GM12878 (cell line): ENCODE measurements at regions not wholly inside any gene's neighbourhood (a gene's known extent, or its start where the extent isn't known, plus 50 kb on each side); places are given as distances from the start of the nearest gene placed in this dataset.

Source experiments
- ATAC-seq: fragments of 200-7000 bp; cut with Tn5 transposase; 3 replicates; pipeline ENCODE4 v1.9.1; 2020; ENCODE audit warnings: mild to moderate bottlenecking, moderate library complexity
- BruUV-seq: library from RNA; stranded (reverse); fragments of 400-500 nt; replicated peaks from 2 replicates; lab custom pipeline; 2021; lab: Mats Ljungman, UMichigan
- CTCF ChIA-PET: fragments of 300-600 bp; sonication (Branson Sonifier 250); formaldehyde crosslinking; extraction: SDS; loops from one replicate; lab custom pipeline; 2021; ENCODE audit warnings: inconsistent platforms; lab: Yijun Ruan, JAX
- POLR2A ChIA-PET: fragments of 350-600 bp; formaldehyde crosslinking; extraction: SDS; loops from one replicate; lab custom pipeline; 2021; ENCODE audit warnings: inconsistent platforms; lab: Charles Lee
- RAD21 ChIA-PET: fragments of 300-600 bp; sonication (Branson Sonifier 250); formaldehyde crosslinking; loops from one replicate; lab custom pipeline; 2023; ENCODE audit warnings: antibody characterized with exemption; ENCODE audit not compliant: unreplicated experiment; lab: Charles Lee
- SMC1A ChIA-PET: fragments of 300-600 bp; sonication (Branson Sonifier 250); formaldehyde crosslinking; loops from one replicate; lab custom pipeline; 2023; ENCODE audit not compliant: unreplicated experiment, uncharacterized antibody; lab: Charles Lee
- DNase-seq: peaks from one replicate; pipeline ENCODE4 v3.0.0-alpha.2; 2011; ENCODE audit warnings: low read depth, low spot score
- FAIRE-seq: peaks from 3 replicates; lab custom pipeline; 2011; peaks lifted over from hg19 to GRCh38; lab: Jason Lieb, UNC
- H2AFZ ChIP-seq: 2 replicates; pipeline ENCODE4 v1.6.0; 2011; ENCODE audit warnings: low read depth, low read length, control low read depth; ENCODE audit not compliant: control insufficient read depth
- H3K27ac ChIP-seq: 2 replicates; pipeline ENCODE4 v1.5.1; 2011; ENCODE audit warnings: control low read depth; ENCODE audit not compliant: control insufficient read depth, insufficient read depth
- H3K27me3 ChIP-seq, 2 experiments: replicated peaks in 1 of 2; 2 replicates each; pipeline versions ENCODE4 v1.6.0 to v1.6.1; 2011; ENCODE audit warnings: low read length in 1 of 2; ENCODE audit not compliant: control insufficient read depth in 2 of 2, insufficient read depth in 2 of 2
- H3K36me3 ChIP-seq, 2 experiments: 2 replicates each; pipeline ENCODE4 v1.5.1; 2011; ENCODE audit warnings: low read length in 1 of 2; ENCODE audit not compliant: control insufficient read depth in 2 of 2, insufficient read depth in 2 of 2
- H3K4me1 ChIP-seq: 2 replicates; pipeline ENCODE4 v1.6.1; 2011; ENCODE audit warnings: mild to moderate bottlenecking, low read length, moderate library complexity, mixed read lengths; ENCODE audit not compliant: control insufficient read depth, insufficient read depth
- H3K4me2 ChIP-seq: 2 replicates; pipeline ENCODE4 v1.6.0; 2011; ENCODE audit warnings: control low read depth; ENCODE audit not compliant: control insufficient read depth, insufficient read depth
- H3K4me3 ChIP-seq: fragments of 200-600 bp; sonication (generic); 2 replicates; pipeline ENCODE4 v1.5.1; 2016
- H3K79me2 ChIP-seq: 2 replicates; pipeline ENCODE4 v1.6.0; 2011; ENCODE audit warnings: low read length; ENCODE audit not compliant: control insufficient read depth, insufficient read depth
- H3K9ac ChIP-seq: 2 replicates; pipeline ENCODE4 v1.8.0; 2011; ENCODE audit warnings: low read length, control low read depth, mixed read lengths; ENCODE audit not compliant: control insufficient read depth, insufficient read depth
- H3K9me3 ChIP-seq: replicated peaks from 3 replicates; pipeline ENCODE4 v1.5.1; 2011; ENCODE audit warnings: mild to moderate bottlenecking, low read length; ENCODE audit not compliant: control insufficient read depth, insufficient read depth
- H4K20me1 ChIP-seq: 2 replicates; pipeline ENCODE4 v1.6.0; 2011; ENCODE audit not compliant: control insufficient read depth, insufficient read depth
- CHD4 ChIP-seq: fragments of 200-600 bp; sonication (generic); IDR thresholded peaks from 2 replicates; pipeline ENCODE4 v1.6.1; 2016; ENCODE audit warnings: mild to moderate bottlenecking
- FOS ChIP-seq: IDR thresholded peaks from 3 replicates; pipeline ENCODE4 v1.6.1; 2011; ENCODE audit warnings: borderline replicate concordance; ENCODE audit not compliant: insufficient read length; ENCODE audit errors: extremely low read depth
- IKZF2 ChIP-seq, 2 experiments: fragments of 450-650 bp; IDR thresholded peaks; 2 replicates each; pipeline ENCODE4 v1.6.1; 2017; ENCODE audit warnings: mild to moderate bottlenecking in 2 of 2, moderate library complexity in 2 of 2
- NR2C1 ChIP-seq: fragments of 450-650 bp; IDR thresholded peaks from 2 replicates; pipeline ENCODE4 v1.6.1; 2017; ENCODE audit warnings: antibody characterized with exemption, mild to moderate bottlenecking, moderate library complexity
- NR2C2 ChIP-seq: IDR thresholded peaks from 2 replicates; pipeline ENCODE4 v1.6.1; 2011; ENCODE audit warnings: borderline replicate concordance, low read depth; ENCODE audit not compliant: control insufficient read depth, insufficient read length
- NRF1 ChIP-seq: conservative IDR thresholded peaks from 2 replicates; pipeline ENCODE4 v1.6.1; 2011; ENCODE audit warnings: mild to moderate bottlenecking, low read depth, low read length, improper control_type of control experiment
- RCOR1 ChIP-seq: conservative IDR thresholded peaks from 2 replicates; pipeline ENCODE4 v1.6.1; 2012; ENCODE audit warnings: low read depth, low read length, improper control_type of control experiment
- SMC3 ChIP-seq: IDR thresholded peaks from 2 replicates; pipeline ENCODE4 v1.6.1; 2011; ENCODE audit warnings: low read length, improper control_type of control experiment, borderline replicate concordance
- YBX1 ChIP-seq: fragments of 450-650 bp; IDR thresholded peaks from 2 replicates; pipeline ENCODE4 v1.6.1; 2016; ENCODE audit warnings: antibody characterized with exemption
- ZBED1 ChIP-seq: IDR thresholded peaks from 2 replicates; pipeline ENCODE4 v1.6.1; 2016; ENCODE audit warnings: borderline replicate concordance
- ZBTB11 ChIP-seq: fragments of 450-650 bp; formaldehyde crosslinking; IDR thresholded peaks from 2 replicates; pipeline ENCODE4 v1.5.0; 2022; ENCODE audit warnings: mild to moderate bottlenecking, missing genetic modification characterization
- ZNF217 ChIP-seq: fragments of 450-650 bp; IDR thresholded peaks from 2 replicates; pipeline ENCODE4 v1.6.1; 2017; ENCODE audit warnings: antibody characterized with exemption, mild to moderate bottlenecking
- ZZZ3 ChIP-seq: IDR thresholded peaks from 2 replicates; pipeline ENCODE4 v1.6.1; 2011; ENCODE audit warnings: low read depth; ENCODE audit not compliant: control insufficient read depth, insufficient read length
- WGBS: methylation state at CpG from one replicate; pipeline ENCODE4 v1.1.6; 2016; ENCODE audit warnings: low lambda C conversion rate; ENCODE audit not compliant: insufficient replicate concordance, insufficient coverage; ENCODE audit errors: missing lambda C conversion rate; 5-methylcytosine and 5-hydroxymethylcytosine counted together
- in situ Hi-C: fragments of 300-500 bp; cut with MboI; formaldehyde crosslinking; loops from 9 replicates; pipeline ENCODE4 v1.14.3; 2018; ENCODE audit warnings: mixed read lengths
- intact Hi-C: fragments of 100-400 bp; cut with micrococcal nuclease; formaldehyde crosslinking; loops from one replicate; pipeline ENCODE4 v1.14.2; 2022; ENCODE audit not compliant: unreplicated experiment
- TF ChIP-seq, protein P1 (sequence below): fragments of 450-650 bp; IDR thresholded peaks from 2 replicates; pipeline ENCODE4 v1.6.1; 2016; ENCODE audit warnings: mild to moderate bottlenecking
- TF ChIP-seq, protein P2 (sequence below): IDR thresholded peaks from 2 replicates; pipeline ENCODE4 v1.6.1; 2011; ENCODE audit warnings: mild to moderate bottlenecking, low read depth, low read length, moderate library complexity; ENCODE audit not compliant: insufficient replicate concordance

GRCh38 chr14:56733396-56733795, 76.9 kb downstream of the OTX2 start (continued):
- no peak for TF ChIP-seq NR2C2
- no peak for TF ChIP-seq NRF1
- no peak for TF ChIP-seq FOS
- TF ChIP-seq, all 136 proteins: peak for 0

- ATAC-seq, result no peak
- no peak for DNase-seq
- no TSS peak for BruUV-seq
- intact Hi-C loops, result no loop called here
- FAIRE-seq, result no peak
- no peak overlapping the region for H3K4me2 ChIP-seq
- no peak overlapping the region for H3K9ac ChIP-seq
- no peaks in the 10 kb centered on the region for H3K27me3 ChIP-seq
- no peaks in the 10 kb centered on the region for H3K79me2 ChIP-seq
- ChIA-PET RAD21 (no interaction called here), CTCF (no interaction called here), POLR2A (no interaction called here), SMC1A (interaction anchor here (1.5 kb wide), 1 partner anchor 22 kb away, joined by 3 read pairs; no protein-coding TSS in a partner anchor)
- no peaks in the 10 kb centered on the region for H3K36me3 ChIP-seq
- H3K27ac ChIP-seq, result no peak overlapping the region
- H3K4me3 ChIP-seq, result no peak overlapping the region
- TF ChIP-seq NR2C1 (no peak), ZBTB11 (CRISPR knock-in tag) (no peak), ZZZ3 (no peak), ZNF217 (no peak), SMC3 (no peak), YBX1 (no peak), IKZF2 (IDR thresholded peaks at IDR 0.05) (no peak), FOS (no peak), RCOR1 (no peak), ZBED1 (no peak), CHD4 (no peak)
- TF ChIP-seq, protein P1, sequence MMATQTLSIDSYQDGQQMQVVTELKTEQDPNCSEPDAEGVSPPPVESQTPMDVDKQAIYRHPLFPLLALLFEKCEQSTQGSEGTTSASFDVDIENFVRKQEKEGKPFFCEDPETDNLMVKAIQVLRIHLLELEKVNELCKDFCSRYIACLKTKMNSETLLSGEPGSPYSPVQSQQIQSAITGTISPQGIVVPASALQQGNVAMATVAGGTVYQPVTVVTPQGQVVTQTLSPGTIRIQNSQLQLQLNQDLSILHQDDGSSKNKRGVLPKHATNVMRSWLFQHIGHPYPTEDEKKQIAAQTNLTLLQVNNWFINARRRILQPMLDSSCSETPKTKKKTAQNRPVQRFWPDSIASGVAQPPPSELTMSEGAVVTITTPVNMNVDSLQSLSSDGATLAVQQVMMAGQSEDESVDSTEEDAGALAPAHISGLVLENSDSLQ, result no peak
- TF ChIP-seq, protein P2, sequence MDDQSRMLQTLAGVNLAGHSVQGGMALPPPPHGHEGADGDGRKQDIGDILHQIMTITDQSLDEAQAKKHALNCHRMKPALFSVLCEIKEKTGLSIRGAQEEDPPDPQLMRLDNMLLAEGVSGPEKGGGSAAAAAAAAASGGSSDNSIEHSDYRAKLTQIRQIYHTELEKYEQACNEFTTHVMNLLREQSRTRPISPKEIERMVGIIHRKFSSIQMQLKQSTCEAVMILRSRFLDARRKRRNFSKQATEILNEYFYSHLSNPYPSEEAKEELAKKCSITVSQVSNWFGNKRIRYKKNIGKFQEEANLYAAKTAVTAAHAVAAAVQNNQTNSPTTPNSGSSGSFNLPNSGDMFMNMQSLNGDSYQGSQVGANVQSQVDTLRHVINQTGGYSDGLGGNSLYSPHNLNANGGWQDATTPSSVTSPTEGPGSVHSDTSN, result no peak
- in situ Hi-C loops, result no loop called here
- 23% methylated on average over 4 of the region's 4 CpGs for WGBS
- no peaks in the 10 kb centered on the region for H4K20me1 ChIP-seq
- no peak overlapping the region for H2AFZ ChIP-seq
- no peaks in the 10 kb centered on the region for H3K9me3 ChIP-seq
- no peaks in the 10 kb centered on the region for H3K4me1 ChIP-seq
Observed at GRCh38 chr14:56731187-56731586, 79.1 kb downstream of the OTX2 start.
